B cell (primary cell): ENCODE measurements at regions not wholly inside any gene's neighbourhood (a gene's known extent, or its start where the extent isn't known, plus 50 kb on each side); places are given as distances from the start of the nearest gene placed in this dataset.

ENCODE experiments used
- ATAC-seq: fragments of 200-7000 bp; cut with Tn5 transposase; one replicate; pipeline ENCODE4 v1.10.0; 2021; ENCODE audit warnings: low read depth, mild to moderate bottlenecking, moderate number of reproducible peaks, moderate library complexity
- CTCF ChIA-PET: fragments of 350-600 bp; sonication (Branson Sonifier 250); formaldehyde crosslinking; loops from one replicate; lab custom pipeline; 2021; ENCODE audit warnings: antibody characterized with exemption, inconsistent platforms; lab: Charles Lee
- POLR2A ChIA-PET: fragments of 350-600 bp; sonication (Branson Sonifier 250); formaldehyde crosslinking; loops from one replicate; lab custom pipeline; 2021; ENCODE audit warnings: antibody characterized with exemption; lab: Charles Lee
- DNase-seq: peaks from one replicate; pipeline ENCODE4 v3.0.0; 2013
- H2AFZ ChIP-seq: 2 replicates; pipeline ENCODE4 v1.6.1; 2012; ENCODE audit warnings: mild to moderate bottlenecking, low read depth, low read length; ENCODE audit not compliant: insufficient read depth, poor library complexity, severe bottlenecking
- H3K27ac ChIP-seq, 2 donors: 1 replicate in 1 of 2; 2 replicates in 1 of 2; pipeline ENCODE4 v1.5.1; 2012 to 2013; ENCODE audit warnings: low read length in 2 of 2, mild to moderate bottlenecking in 2 of 2, moderate library complexity in 1 of 2
- H3K27me3 ChIP-seq, 4 experiments: fragments of 200-600 bp in 1 of 4; sonication (generic) in 1 of 4; replicated peaks in 1 of 4; 1 replicate in 2 of 4; 2 replicates in 2 of 4; pipeline versions ENCODE4 v1.6.1 to v1.7.0; 2013 to 2016; ENCODE audit warnings: low read length in 3 of 4, mild to moderate bottlenecking in 2 of 4, mixed read lengths in 1 of 4, moderate library complexity in 1 of 4; ENCODE audit not compliant: insufficient read depth in 4 of 4, control insufficient read depth in 3 of 4; ENCODE audit errors: control extremely low read depth in 1 of 4
- H3K36me3 ChIP-seq, 2 experiments: replicated peaks in 1 of 2; 1 replicate in 1 of 2; 2 replicates in 1 of 2; pipeline versions ENCODE4 v1.6.1 to v1.7.1; 2013; ENCODE audit warnings: low read length in 1 of 2; ENCODE audit not compliant: insufficient read depth in 2 of 2, control insufficient read depth in 1 of 2; ENCODE audit errors: control extremely low read depth in 1 of 2, extremely low read depth in 1 of 2
- H3K4me1 ChIP-seq, 2 donors: fragments of 200-600 bp in 1 of 2; sonication (generic) in 1 of 2; 1 replicate in 1 of 2; 2 replicates in 1 of 2; pipeline versions ENCODE4 v1.5.1 to v1.6.1; 2013 to 2017; ENCODE audit warnings: low read length in 2 of 2; ENCODE audit not compliant: control insufficient read depth in 2 of 2, insufficient read depth in 2 of 2
- H3K4me2 ChIP-seq: replicated peaks from 2 replicates; pipeline ENCODE3; 2012; ENCODE audit warnings: mild to moderate bottlenecking, low read depth, low read length; ENCODE audit not compliant: poor library complexity, severe bottlenecking
- H3K4me3 ChIP-seq, 5 experiments: fragments of 200-600 bp in 1 of 5; sonication (generic) in 1 of 5; 1 replicate in 3 of 5; 2 replicates in 2 of 5; pipeline versions ENCODE4 v1.5.1 to v1.7.0; 2011 to 2016; ENCODE audit warnings: low read length in 4 of 5, mild to moderate bottlenecking in 4 of 5, low read depth in 2 of 5, control low read depth in 1 of 5, moderate library complexity in 1 of 5; ENCODE audit not compliant: insufficient read depth in 1 of 5; ENCODE audit errors: control extremely low read depth in 1 of 5, extremely low read depth in 1 of 5
- H3K79me2 ChIP-seq: fragments of 200-600 bp; sonication (generic); one replicate; pipeline ENCODE4 v1.6.0; 2016; ENCODE audit warnings: low read length; ENCODE audit not compliant: control insufficient read depth, insufficient read depth
- H3K9ac ChIP-seq: fragments of 200-600 bp; sonication (generic); 2 replicates; pipeline ENCODE4 v1.6.1; 2017; ENCODE audit warnings: mild to moderate bottlenecking, low read length, moderate library complexity
- H3K9me3 ChIP-seq, 3 donors: one replicate each; pipeline versions ENCODE4 v1.6.1 to v1.7.1; 2013; ENCODE audit warnings: low read length in 2 of 3; ENCODE audit not compliant: control insufficient read depth in 2 of 3, insufficient read depth in 1 of 3; ENCODE audit errors: control extremely low read depth in 1 of 3
- H4K20me1 ChIP-seq: 2 replicates; pipeline ENCODE4 v1.6.0; 2012; ENCODE audit warnings: mild to moderate bottlenecking, low read length; ENCODE audit not compliant: insufficient read depth, control insufficient read depth, poor library complexity, severe bottlenecking
- H3K27ac Mint-ChIP-seq: one replicate; pipeline ENCODE4 v1.8.0; 2021; ENCODE audit warnings: mixed read lengths
- H3K27me3 Mint-ChIP-seq: one replicate; pipeline ENCODE4 v1.8.0; 2021; ENCODE audit warnings: mixed read lengths
- H3K4me1 Mint-ChIP-seq: one replicate; pipeline ENCODE4 v1.8.0; 2021; ENCODE audit warnings: mixed read lengths
- H3K4me3 Mint-ChIP-seq: one replicate; pipeline ENCODE4 v1.8.0; 2021; ENCODE audit warnings: mixed read lengths
- H3K9me3 Mint-ChIP-seq: one replicate; pipeline ENCODE4 v1.8.0; 2022; ENCODE audit warnings: mixed read lengths; ENCODE audit not compliant: insufficient read depth
- EZH2 ChIP-seq: IDR thresholded peaks from 2 replicates; pipeline ENCODE4 v1.6.1; 2012; ENCODE audit warnings: borderline replicate concordance, low read depth, mild to moderate bottlenecking, moderate library complexity, low read length; ENCODE audit not compliant: insufficient read depth, poor library complexity, severe bottlenecking
- intact Hi-C: fragments of 100-400 bp; cut with micrococcal nuclease; formaldehyde crosslinking; loops from one replicate; pipeline ENCODE4 v1.10.0; 2022
- TF ChIP-seq, protein P1 (sequence below): fragments of 200-600 bp; IDR thresholded peaks from one replicate; pipeline ENCODE4 v1.8.0; 2022; ENCODE audit warnings: antibody characterized with exemption, mild to moderate bottlenecking

DNA sequence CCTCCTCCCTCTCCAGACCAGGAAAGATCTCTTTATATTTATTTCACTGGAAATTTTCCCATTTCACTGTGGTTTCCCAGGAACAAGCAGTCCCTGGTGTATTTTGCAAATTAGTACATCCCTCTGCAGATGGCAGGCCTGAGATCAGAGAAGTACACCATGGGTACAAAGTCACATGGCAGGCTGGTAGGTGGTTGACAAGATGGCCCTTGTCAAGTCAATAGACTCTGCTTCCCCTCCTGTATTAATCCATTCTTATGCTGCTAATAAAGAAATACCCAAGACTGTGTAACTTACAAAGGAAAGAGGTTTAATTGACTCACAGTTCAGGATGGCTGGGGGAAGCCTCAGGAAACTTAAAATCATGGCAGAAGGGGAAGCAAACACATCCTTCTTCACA, 51.6 kb upstream of the KSR1 start:
- no peak overlapping the region for H3K4me2 ChIP-seq
- POLR2A ChIA-PET: no interaction called here
- peaks cover 0 to 3% (median 0%) of the 10 kb centered on the region in 4 experiments for H3K27me3 ChIP-seq
- CTCF ChIA-PET: no interaction called here
- no peaks in the 10 kb centered on the region for H3K36me3 ChIP-seq
- TF ChIP-seq EZH2: no peak
- TF ChIP-seq, protein P1, sequence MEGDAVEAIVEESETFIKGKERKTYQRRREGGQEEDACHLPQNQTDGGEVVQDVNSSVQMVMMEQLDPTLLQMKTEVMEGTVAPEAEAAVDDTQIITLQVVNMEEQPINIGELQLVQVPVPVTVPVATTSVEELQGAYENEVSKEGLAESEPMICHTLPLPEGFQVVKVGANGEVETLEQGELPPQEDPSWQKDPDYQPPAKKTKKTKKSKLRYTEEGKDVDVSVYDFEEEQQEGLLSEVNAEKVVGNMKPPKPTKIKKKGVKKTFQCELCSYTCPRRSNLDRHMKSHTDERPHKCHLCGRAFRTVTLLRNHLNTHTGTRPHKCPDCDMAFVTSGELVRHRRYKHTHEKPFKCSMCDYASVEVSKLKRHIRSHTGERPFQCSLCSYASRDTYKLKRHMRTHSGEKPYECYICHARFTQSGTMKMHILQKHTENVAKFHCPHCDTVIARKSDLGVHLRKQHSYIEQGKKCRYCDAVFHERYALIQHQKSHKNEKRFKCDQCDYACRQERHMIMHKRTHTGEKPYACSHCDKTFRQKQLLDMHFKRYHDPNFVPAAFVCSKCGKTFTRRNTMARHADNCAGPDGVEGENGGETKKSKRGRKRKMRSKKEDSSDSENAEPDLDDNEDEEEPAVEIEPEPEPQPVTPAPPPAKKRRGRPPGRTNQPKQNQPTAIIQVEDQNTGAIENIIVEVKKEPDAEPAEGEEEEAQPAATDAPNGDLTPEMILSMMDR: no peak
- Mint-ChIP-seq H3K27ac (no peak overlapping the region), H3K4me3 (no peak overlapping the region), H3K27me3 (peaks cover 8% of the 10 kb centered on the region), H3K4me1 (no peaks in the 10 kb centered on the region), H3K9me3 (no peaks in the 10 kb centered on the region)
- intact Hi-C loops: no loop called here
- H3K9me3 ChIP-seq: no peaks in the 10 kb centered on the region
- H2AFZ ChIP-seq: no peak overlapping the region
- DNase-seq: no peak
- no peaks in the 10 kb centered on the region for H3K4me1 ChIP-seq
- H3K9ac ChIP-seq: no peak overlapping the region
- H4K20me1 ChIP-seq: no peaks in the 10 kb centered on the region
- H3K79me2 ChIP-seq: no peaks in the 10 kb centered on the region
- ATAC-seq: no peak
- H3K4me3 ChIP-seq: no peak overlapping the region
- no peak overlapping the region for H3K27ac ChIP-seq
